Right lobe of liver (tissue), 4 donors: ENCODE measurements at regions not wholly inside any gene's neighbourhood (a gene's known extent, or its start where the extent isn't known, plus 50 kb on each side); places are given as distances from the start of the nearest gene placed in this dataset.

Source experiments
- POLR2A ChIP-seq: fragments of 450-650 bp; IDR thresholded peaks from one replicate; pipeline ENCODE4 v1.6.1; 2017; ENCODE audit warnings: antibody characterized with exemption, mild to moderate bottlenecking
- TF ChIP-seq, protein P1 (sequence below), 4 donors: fragments of 200-600 bp in 3 of 4; fragments of 450-650 bp in 1 of 4; IDR thresholded peaks; one replicate each; pipeline versions ENCODE4 v1.5.1 to v1.8.0; 2016 to 2022; ENCODE audit warnings: antibody characterized with exemption in 4 of 4, mild to moderate bottlenecking in 2 of 4
- donor health status: DM: no; HTN: no; CAD: no.
- donor health status: DM: no; HTN: no; CAD: no.
- donor health status: DM: no; HTN: yes; CAD: no.

DNA sequence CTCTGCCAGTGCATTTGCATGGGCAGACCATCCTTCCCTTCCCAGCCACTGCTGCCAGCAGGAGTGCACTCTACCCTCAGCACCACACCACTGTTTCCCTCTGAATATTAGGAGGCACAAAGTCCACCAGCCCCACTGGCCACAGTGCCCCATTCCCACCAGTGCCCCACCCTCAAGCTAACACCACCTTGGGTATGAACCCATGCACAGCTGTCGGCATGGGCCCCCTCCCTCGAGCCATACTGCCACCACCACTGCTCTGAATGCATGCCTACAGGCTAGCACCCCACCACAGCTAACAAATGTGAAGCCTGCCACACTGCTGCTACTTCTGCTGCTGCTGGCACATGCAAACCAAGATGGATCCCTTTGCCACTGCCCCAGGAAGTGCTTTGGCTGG, 810.4 kb downstream of the TRAM1L1 start:
- TF ChIP-seq, protein P1, sequence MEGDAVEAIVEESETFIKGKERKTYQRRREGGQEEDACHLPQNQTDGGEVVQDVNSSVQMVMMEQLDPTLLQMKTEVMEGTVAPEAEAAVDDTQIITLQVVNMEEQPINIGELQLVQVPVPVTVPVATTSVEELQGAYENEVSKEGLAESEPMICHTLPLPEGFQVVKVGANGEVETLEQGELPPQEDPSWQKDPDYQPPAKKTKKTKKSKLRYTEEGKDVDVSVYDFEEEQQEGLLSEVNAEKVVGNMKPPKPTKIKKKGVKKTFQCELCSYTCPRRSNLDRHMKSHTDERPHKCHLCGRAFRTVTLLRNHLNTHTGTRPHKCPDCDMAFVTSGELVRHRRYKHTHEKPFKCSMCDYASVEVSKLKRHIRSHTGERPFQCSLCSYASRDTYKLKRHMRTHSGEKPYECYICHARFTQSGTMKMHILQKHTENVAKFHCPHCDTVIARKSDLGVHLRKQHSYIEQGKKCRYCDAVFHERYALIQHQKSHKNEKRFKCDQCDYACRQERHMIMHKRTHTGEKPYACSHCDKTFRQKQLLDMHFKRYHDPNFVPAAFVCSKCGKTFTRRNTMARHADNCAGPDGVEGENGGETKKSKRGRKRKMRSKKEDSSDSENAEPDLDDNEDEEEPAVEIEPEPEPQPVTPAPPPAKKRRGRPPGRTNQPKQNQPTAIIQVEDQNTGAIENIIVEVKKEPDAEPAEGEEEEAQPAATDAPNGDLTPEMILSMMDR (IDR thresholded peaks at IDR 0.05), result no peak
- TF ChIP-seq POLR2A, result no peak
